COLO829 (cell line): ENCODE measurements at regions not wholly inside any gene's neighbourhood (a gene's known extent, or its start where the extent isn't known, plus 50 kb on each side); places are given as distances from the start of the nearest gene placed in this dataset.

Experiments used
- DNase-seq: peaks from one replicate; pipeline ENCODE4 v3.0.0; 2012; ENCODE audit warnings: low spot score

- peak; percentile 14 for DNase-seq
Measured at GRCh38 chr5:141778206-141778605, 96.2 kb upstream of the ARAP3 start.

- no peak for DNase-seq
Measured at GRCh38 chr5:141777711-141778110, 95.7 kb upstream of the ARAP3 start.

GRCh38 chr5:141777130-141777529 lies 95.1 kb upstream of the ARAP3 start:
- no peak for DNase-seq

GRCh38 chr5:141773779-141774562 lies 91.9 kb upstream of the ARAP3 start:
- DNase-seq, result no peak

GRCh38 chr5:141772281-141772680 lies 90.3 kb upstream of the ARAP3 start:
- DNase-seq, result no peak

- no peak for DNase-seq
Measured at GRCh38 chr5:141771562-141771961, 89.5 kb upstream of the ARAP3 start.

- DNase-seq, result no peak
Measured at GRCh38 chr5:141771031-141771430, 89.0 kb upstream of the ARAP3 start.

- DNase-seq, result no peak
Measured at GRCh38 chr5:141769671-141770070, 87.6 kb upstream of the ARAP3 start.

GRCh38 chr5:141767671-141768070 lies 85.6 kb upstream of the ARAP3 start:
- no peak for DNase-seq

- no peak for DNase-seq
Measured at GRCh38 chr5:141765896-141766551, 84.0 kb upstream of the ARAP3 start.

GRCh38 chr5:141763541-141763940 lies 81.5 kb upstream of the ARAP3 start:
- no peak for DNase-seq

- DNase-seq, result no peak
Measured at GRCh38 chr5:141762790-141763368, 80.8 kb upstream of the ARAP3 start.

- no peak for DNase-seq
Measured at GRCh38 chr5:141762316-141762715, 80.3 kb upstream of the ARAP3 start.

- no peak for DNase-seq
Measured at GRCh38 chr5:141760753-141761152, 78.7 kb upstream of the ARAP3 start.

GRCh38 chr5:141760193-141760592 lies 78.2 kb upstream of the ARAP3 start:
- DNase-seq, result no peak

GRCh38 chr5:141758310-141758998 lies 76.4 kb upstream of the ARAP3 start:
- no peak for DNase-seq

GRCh38 chr5:141757402-141757801 lies 75.4 kb upstream of the ARAP3 start:
- peak; percentile 30 for DNase-seq

- DNase-seq, result no peak
Measured at GRCh38 chr5:141756196-141756595, 74.2 kb upstream of the ARAP3 start.

- peak; percentile 19 for DNase-seq
Measured at GRCh38 chr5:141753971-141754713, 72.1 kb upstream of the ARAP3 start.

- no peak for DNase-seq
Measured at GRCh38 chr5:141753143-141753970, 71.3 kb upstream of the ARAP3 start.
